HepG2 (cell line): ENCODE measurements at regions not wholly inside any gene's neighbourhood (a gene's known extent, or its start where the extent isn't known, plus 50 kb on each side); places are given as distances from the start of the nearest gene placed in this dataset.

Experiments used
- PAX8 ChIP-seq: sonication (generic); formaldehyde crosslinking; IDR thresholded peaks from 2 replicates; pipeline ENCODE4 v1.8.0; 2022; ENCODE audit warnings: mild to moderate bottlenecking, missing genetic modification reagents, borderline replicate concordance
- RAD21 ChIP-seq: fragments of 450-650 bp; formaldehyde crosslinking; IDR thresholded peaks from 2 replicates; pipeline ENCODE4 v1.5.0; 2020; ENCODE audit warnings: mild to moderate bottlenecking
- ZNF543 ChIP-seq: sonication (generic); formaldehyde crosslinking; IDR thresholded peaks from 2 replicates; pipeline ENCODE4 v1.4.0; 2020; ENCODE audit warnings: mild to moderate bottlenecking, missing genetic modification reagents
- ZNF557 ChIP-seq: sonication (generic); formaldehyde crosslinking; IDR thresholded peaks from 2 replicates; pipeline ENCODE4 v1.4.0; 2020; ENCODE audit warnings: missing genetic modification reagents

- no peak for TF ChIP-seq RAD21
- TF ChIP-seq ZNF543 (CRISPR knock-in tag) = no peak
- TF ChIP-seq PAX8 = no peak
- no peak for TF ChIP-seq ZNF557 (CRISPR knock-in tag)
These were observed 243.1 kb downstream of the CDH26 start for GRCh38 chr20:60201198-60201835.
